Spleen (tissue), 11 donors: ENCODE measurements at regions not wholly inside any gene's neighbourhood (a gene's known extent, or its start where the extent isn't known, plus 50 kb on each side); places are given as distances from the start of the nearest gene placed in this dataset.

Experiments
- DNase-seq: peaks from one replicate; pipeline ENCODE4 v3.0.0-alpha.2; 2020
- H3K27ac ChIP-seq, 8 donors: fragments of 200-600 bp; sonication (generic) in 7 of 8; 1 replicate in 4 of 8; 2 replicates in 4 of 8; pipeline versions ENCODE4 v1.5.0 to v1.8.0; 2016 to 2021; ENCODE audit warnings: inconsistent platforms in 4 of 8, mild to moderate bottlenecking in 4 of 8, moderate library complexity in 1 of 8
- H3K27me3 ChIP-seq, 7 donors: fragments of 200-600 bp; sonication (generic) in 6 of 7; replicated peaks in 1 of 7; 1 replicate in 4 of 7; 2 replicates in 3 of 7; pipeline versions ENCODE4 v1.5.0 to v1.8.0; 2016 to 2021; ENCODE audit warnings: inconsistent platforms in 3 of 7, mild to moderate bottlenecking in 1 of 7
- H3K36me3 ChIP-seq, 6 donors: fragments of 200-600 bp; sonication (generic) in 5 of 6; 1 replicate in 4 of 6; 2 replicates in 2 of 6; pipeline versions ENCODE4 v1.5.0 to v1.8.0; 2016 to 2021; ENCODE audit warnings: inconsistent platforms in 2 of 6
- H3K4me1 ChIP-seq, 6 donors: fragments of 200-600 bp; sonication (generic) in 5 of 6; 1 replicate in 3 of 6; 2 replicates in 3 of 6; pipeline versions ENCODE4 v1.5.0 to v1.8.0; 2016 to 2021; ENCODE audit warnings: inconsistent platforms in 3 of 6
- H3K4me3 ChIP-seq, 8 donors: fragments of 200-600 bp; sonication (generic) in 7 of 8; 1 replicate in 4 of 8; 2 replicates in 4 of 8; pipeline versions ENCODE4 v1.5.0 to v1.8.0; 2016 to 2021; ENCODE audit warnings: inconsistent platforms in 4 of 8, mild to moderate bottlenecking in 4 of 8, moderate library complexity in 2 of 8
- H3K9me3 ChIP-seq, 8 donors: fragments of 200-600 bp; sonication (generic) in 7 of 8; 1 replicate in 4 of 8; 2 replicates in 4 of 8; pipeline versions ENCODE4 v1.5.0 to v1.8.0; 2016 to 2021; ENCODE audit warnings: inconsistent platforms in 4 of 8
- POLR2A ChIP-seq, 3 donors: fragments of 450-650 bp; IDR thresholded peaks; one replicate each; pipeline ENCODE4 v1.5.1; 2017; ENCODE audit warnings: antibody characterized with exemption in 3 of 3, mild to moderate bottlenecking in 1 of 3
- POLR2AphosphoS5 ChIP-seq, 3 donors: sonication (generic); formaldehyde crosslinking; IDR thresholded peaks; one replicate each; pipeline ENCODE4 v1.5.1; 2017; ENCODE audit warnings: antibody characterized with exemption in 3 of 3
- WGBS, 5 donors: extraction: QIAGEN DNeasy Blood & Tissue Kit in 3 of 5; methylation state at CpG; one replicate each; pipeline versions ENCODE4 v1.1.5 to v1.1.7; 2013 to 2018; 5-methylcytosine and 5-hydroxymethylcytosine counted together
- intact Hi-C: fragments of 100-400 bp; cut with DNase I; formaldehyde crosslinking; loops from one replicate; pipeline ENCODE4 v1.15.0; 2023; ENCODE audit warnings: low total_unique reads
- TF ChIP-seq, protein P1 (sequence below), 11 experiments: fragments of 200-600 bp in 7 of 11; fragments of 450-650 bp in 4 of 11; sonication (generic) in 4 of 11; IDR thresholded peaks in 8 of 11; conservative IDR thresholded peaks in 3 of 11; 1 replicate in 7 of 11; 2 replicates in 4 of 11; pipeline versions ENCODE4 v1.4.0 to v1.8.0; 2016 to 2021; ENCODE audit warnings: antibody characterized with exemption in 11 of 11, inconsistent platforms in 4 of 11, mild to moderate bottlenecking in 1 of 11
- donor health status: healthy with polysubstance abuse.
- donor health status: DM: no; HTN: no; CAD: no; lungs with moderate emphysema.
- donor health status: DM: no; HTN: no; CAD: no.
- donor health status: Bipolar disorder and iron deficiency.
- donor health status: healthy.
- donor health status: DM: no; HTN: no; CAD: no.
- donor health status: DM: yes; HTN: yes; CAD: no.

GRCh38 chr1:229154811-229155210, 116.1 kb upstream of the RAB4A start:
- H3K4me1 ChIP-seq, result peaks cover 3 to 51% (median 35%) of the 10 kb centered on the region in 6 donors
- no peaks in the 10 kb centered on the region for H3K9me3 ChIP-seq
- intact Hi-C loops, result no loop called here
- no peak overlapping the region for H3K4me3 ChIP-seq
- H3K27ac ChIP-seq, result no peak overlapping the region
- no peaks in the 10 kb centered on the region for H3K27me3 ChIP-seq
- no peaks in the 10 kb centered on the region for H3K36me3 ChIP-seq
- no peak for TF ChIP-seq POLR2AphosphoS5 (IDR thresholded peaks at IDR 0.05)
- TF ChIP-seq, protein P1, sequence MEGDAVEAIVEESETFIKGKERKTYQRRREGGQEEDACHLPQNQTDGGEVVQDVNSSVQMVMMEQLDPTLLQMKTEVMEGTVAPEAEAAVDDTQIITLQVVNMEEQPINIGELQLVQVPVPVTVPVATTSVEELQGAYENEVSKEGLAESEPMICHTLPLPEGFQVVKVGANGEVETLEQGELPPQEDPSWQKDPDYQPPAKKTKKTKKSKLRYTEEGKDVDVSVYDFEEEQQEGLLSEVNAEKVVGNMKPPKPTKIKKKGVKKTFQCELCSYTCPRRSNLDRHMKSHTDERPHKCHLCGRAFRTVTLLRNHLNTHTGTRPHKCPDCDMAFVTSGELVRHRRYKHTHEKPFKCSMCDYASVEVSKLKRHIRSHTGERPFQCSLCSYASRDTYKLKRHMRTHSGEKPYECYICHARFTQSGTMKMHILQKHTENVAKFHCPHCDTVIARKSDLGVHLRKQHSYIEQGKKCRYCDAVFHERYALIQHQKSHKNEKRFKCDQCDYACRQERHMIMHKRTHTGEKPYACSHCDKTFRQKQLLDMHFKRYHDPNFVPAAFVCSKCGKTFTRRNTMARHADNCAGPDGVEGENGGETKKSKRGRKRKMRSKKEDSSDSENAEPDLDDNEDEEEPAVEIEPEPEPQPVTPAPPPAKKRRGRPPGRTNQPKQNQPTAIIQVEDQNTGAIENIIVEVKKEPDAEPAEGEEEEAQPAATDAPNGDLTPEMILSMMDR (IDR thresholded peaks at IDR 0.05 in 8 of 11, conservative IDR thresholded peaks at IDR 0.05 in 3 of 11), result no peak
- no peak for TF ChIP-seq POLR2A (IDR thresholded peaks at IDR 0.05)
- DNase-seq, result no peak
- whole genome bisulfite sequencing, 5 donors, result 79 to 95% (median 91%) methylated on average over 3 of the region's 3 CpGs

GRCh38 chr1:229155472-229155871, 115.4 kb upstream of the RAB4A start:
- H3K36me3 ChIP-seq, result no peaks in the 10 kb centered on the region
- intact Hi-C loops, result no loop called here
- 12 to 23% (median 16%) methylated on average over 9 of the region's 9 CpGs for WGBS, 5 donors

DNA sequence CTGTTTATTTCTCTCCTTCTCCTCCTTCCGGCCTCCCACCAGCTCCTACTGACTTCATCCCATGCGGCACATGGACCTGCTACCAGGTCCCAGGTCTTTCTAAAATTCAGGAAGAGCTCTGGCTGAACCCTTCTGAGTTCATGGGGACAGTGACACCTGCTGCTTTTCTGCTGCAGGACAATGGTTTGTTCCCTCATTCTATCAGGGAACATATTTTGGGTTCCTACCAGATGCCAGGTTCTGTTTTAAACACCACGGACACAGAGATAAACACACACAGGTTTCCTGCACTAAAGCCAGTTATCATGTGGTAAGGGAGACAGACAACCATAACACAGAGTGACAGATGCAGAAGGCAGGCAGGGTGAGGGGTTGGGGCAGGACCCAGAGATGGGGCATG, 114.0 kb upstream of the RAB4A start:
- H3K27ac ChIP-seq, result peak overlapping the region in 6 of 8 donors; percentile 53 to 79 (median 73)
- H3K27me3 ChIP-seq, result no peaks in the 10 kb centered on the region
- DNase-seq, result no peak
- H3K9me3 ChIP-seq, result no peaks in the 10 kb centered on the region
- WGBS, 5 donors, result 77 to 84% (median 79%) methylated on average over 3 of the region's 3 CpGs
- TF ChIP-seq, protein P1 (IDR thresholded peaks at IDR 0.05 in 8 of 11, conservative IDR thresholded peaks at IDR 0.05 in 3 of 11), result peak in 5 of 11 experiments; percentile 13 to 36 (median 26)
- no peak for TF ChIP-seq POLR2AphosphoS5 (IDR thresholded peaks at IDR 0.05)
- no peak for TF ChIP-seq POLR2A (IDR thresholded peaks at IDR 0.05)
- H3K4me3 ChIP-seq, result no peak overlapping the region
- H3K4me1 ChIP-seq, result peaks cover 3 to 58% (median 35%) of the 10 kb centered on the region in 6 donors
- no peaks in the 10 kb centered on the region for H3K36me3 ChIP-seq
- intact Hi-C loops, result no loop called here

More at GRCh38 chr1:229155472-229155871, 115.4 kb upstream of the RAB4A start:
- TF ChIP-seq POLR2AphosphoS5 (IDR thresholded peaks at IDR 0.05) (no peak), POLR2A (IDR thresholded peaks at IDR 0.05) (no peak)
- TF ChIP-seq, protein P1 (IDR thresholded peaks at IDR 0.05 in 8 of 11, conservative IDR thresholded peaks at IDR 0.05 in 3 of 11), result no peak
- peak; percentile 81 for DNase-seq
- H3K27me3 ChIP-seq, result no peaks in the 10 kb centered on the region
- no peaks in the 10 kb centered on the region for H3K9me3 ChIP-seq
- peak overlapping the region in 1 of 8 donors; percentile 40 for H3K4me3 ChIP-seq
- H3K27ac ChIP-seq, result peak overlapping the region in 2 of 8 donors; percentile 14 to 23
- peaks cover 3 to 58% (median 35%) of the 10 kb centered on the region in 6 donors for H3K4me1 ChIP-seq

- H3K4me3 ChIP-seq, result no peak overlapping the region
Measured at GRCh38 chr1:229157480-229157879, 113.4 kb upstream of the RAB4A start.

More at GRCh38 chr1:229157480-229157879, 113.4 kb upstream of the RAB4A start:
- no peaks in the 10 kb centered on the region for H3K9me3 ChIP-seq
- 69 to 93% (median 76%) methylated on average over 4 of the region's 4 CpGs for WGBS, 5 donors
- peak overlapping the region; percentile 14 to 79 (median 69) for H3K27ac ChIP-seq
- H3K36me3 ChIP-seq, result no peaks in the 10 kb centered on the region
- intact Hi-C loops, result no loop called here
- H3K4me1 ChIP-seq, result peaks cover 3 to 58% (median 35%) of the 10 kb centered on the region in 6 donors
- no peak for DNase-seq
- no peaks in the 10 kb centered on the region for H3K27me3 ChIP-seq
- TF ChIP-seq POLR2A (IDR thresholded peaks at IDR 0.05), result no peak
